H9 (cell line): ENCODE measurements at regions not wholly inside any gene's neighbourhood (a gene's known extent, or its start where the extent isn't known, plus 50 kb on each side); places are given as distances from the start of the nearest gene placed in this dataset.

ENCODE experiments used
- DNase-seq: peaks from one replicate; pipeline ENCODE4 v3.0.0-alpha.2; 2017
- H2AFZ ChIP-seq: one replicate; pipeline ENCODE4 v1.6.1; 2013; ENCODE audit warnings: mild to moderate bottlenecking, low read length, control low read depth, moderate library complexity
- H2AK5ac ChIP-seq: 2 replicates; pipeline ENCODE4 v1.6.1; 2013; ENCODE audit warnings: low read length, control low read depth, mixed read lengths; ENCODE audit not compliant: insufficient read length
- H2BK120ac ChIP-seq: one replicate; pipeline ENCODE4 v1.6.1; 2013; ENCODE audit warnings: low read depth, mild to moderate bottlenecking, low read length, control low read depth, inconsistent platforms; ENCODE audit not compliant: poor library complexity, severe bottlenecking
- H2BK12ac ChIP-seq: 2 replicates; pipeline ENCODE4 v1.6.1; 2013; ENCODE audit warnings: low read length, control low read depth, mixed read lengths, low read depth; ENCODE audit not compliant: insufficient read length
- H2BK15ac ChIP-seq: 2 replicates; pipeline ENCODE4 v1.6.1; 2013; ENCODE audit warnings: low read depth, low read length, control low read depth
- H2BK20ac ChIP-seq: one replicate; pipeline ENCODE4 v1.6.1; 2013; ENCODE audit warnings: low read depth, mild to moderate bottlenecking, low read length, control low read depth, inconsistent platforms; ENCODE audit not compliant: poor library complexity, severe bottlenecking
- H2BK5ac ChIP-seq: 2 replicates; pipeline ENCODE4 v1.6.1; 2013; ENCODE audit warnings: low read length, control low read depth, mixed read lengths; ENCODE audit not compliant: insufficient read length
- H3K14ac ChIP-seq: 2 replicates; pipeline ENCODE4 v1.6.1; 2013; ENCODE audit warnings: low read length, control low read depth; ENCODE audit not compliant: insufficient read depth
- H3K18ac ChIP-seq: 2 replicates; pipeline ENCODE4 v1.6.1; 2013; ENCODE audit warnings: low read depth, mild to moderate bottlenecking, mixed read lengths, low read length, control low read depth; ENCODE audit not compliant: insufficient read length
- H3K23ac ChIP-seq: 2 replicates; pipeline ENCODE4 v1.6.1; 2013; ENCODE audit warnings: low read length, control low read depth, mixed read lengths, low read depth; ENCODE audit not compliant: insufficient read length
- H3K23me2 ChIP-seq: 2 replicates; pipeline ENCODE4 v1.6.1; 2013; ENCODE audit warnings: low read depth, mild to moderate bottlenecking, mixed read lengths, low read length, control low read depth; ENCODE audit not compliant: insufficient read length, poor library complexity, severe bottlenecking
- H3K27ac ChIP-seq: 2 replicates; pipeline ENCODE4 v1.5.1; 2013; ENCODE audit warnings: low read length, control low read depth, mixed read lengths, low read depth; ENCODE audit not compliant: insufficient read length
- H3K27me3 ChIP-seq: 2 replicates; pipeline ENCODE4 v1.6.1; 2013; ENCODE audit warnings: low read length, control low read depth, inconsistent platforms; ENCODE audit not compliant: insufficient read depth
- H3K4ac ChIP-seq: 2 replicates; pipeline ENCODE4 v1.6.1; 2013; ENCODE audit warnings: low read depth, mild to moderate bottlenecking, control low read depth, inconsistent platforms, low read length, moderate library complexity
- H3K4me1 ChIP-seq: 2 replicates; pipeline ENCODE4 v1.6.1; 2013; ENCODE audit warnings: low read length, control low read depth, inconsistent platforms; ENCODE audit not compliant: insufficient read depth
- H3K4me2 ChIP-seq: 2 replicates; pipeline ENCODE4 v1.6.1; 2013; ENCODE audit warnings: low read length, control low read depth, mixed read lengths; ENCODE audit not compliant: insufficient read length, insufficient read depth
- H3K56ac ChIP-seq: 2 replicates; pipeline ENCODE4 v1.6.1; 2013; ENCODE audit warnings: low read depth, mild to moderate bottlenecking, mixed read lengths, low read length, control low read depth; ENCODE audit not compliant: insufficient read length
- H3K79me1 ChIP-seq: 2 replicates; pipeline ENCODE4 v1.6.1; 2013; ENCODE audit warnings: low read depth, mild to moderate bottlenecking, moderate library complexity, low read length, control low read depth, inconsistent platforms; ENCODE audit not compliant: insufficient read depth, poor library complexity, severe bottlenecking
- H3K79me2 ChIP-seq: 2 replicates; pipeline ENCODE4 v1.6.1; 2013; ENCODE audit warnings: low read length, control low read depth, inconsistent platforms; ENCODE audit not compliant: insufficient read depth
- H3K9ac ChIP-seq: 2 replicates; pipeline ENCODE4 v1.6.1; 2013; ENCODE audit warnings: low read length, control low read depth, mixed read lengths; ENCODE audit not compliant: insufficient read length; ENCODE audit errors: extremely low read depth
- H3K9me3 ChIP-seq: one replicate; pipeline ENCODE4 v1.6.1; 2013; ENCODE audit warnings: low read depth, low read length, inconsistent platforms; ENCODE audit not compliant: control insufficient read depth
- H3T11ph ChIP-seq: one replicate; pipeline ENCODE4 v1.6.1; 2013; ENCODE audit warnings: mild to moderate bottlenecking, low read length, control low read depth, inconsistent platforms
- H4K20me1 ChIP-seq: one replicate; pipeline ENCODE4 v1.6.1; 2013; ENCODE audit not compliant: control insufficient read depth, insufficient read length, insufficient read depth
- H4K5ac ChIP-seq: 2 replicates; pipeline ENCODE4 v1.6.1; 2013; ENCODE audit warnings: low read depth, mild to moderate bottlenecking, mixed read lengths, low read length, control low read depth; ENCODE audit not compliant: insufficient read length
- H4K8ac ChIP-seq: replicated peaks from 2 replicates; pipeline ENCODE4 v1.6.1; 2013; ENCODE audit warnings: low read length, control low read depth, mixed read lengths, low read depth; ENCODE audit not compliant: insufficient read length
- H4K91ac ChIP-seq: 2 replicates; pipeline ENCODE4 v1.6.1; 2013; ENCODE audit warnings: low read depth, mild to moderate bottlenecking, moderate library complexity, mixed read lengths, low read length, control low read depth; ENCODE audit not compliant: insufficient read length
- H3K27ac Mint-ChIP-seq, 3 experiments: 2 replicates in 2 of 3; 3 replicates in 1 of 3; pipeline ENCODE4 v1.8.0; 2020 to 2021; ENCODE audit warnings: mixed read lengths in 3 of 3, mild to moderate bottlenecking in 1 of 3, moderate library complexity in 1 of 3
- H3K27me3 Mint-ChIP-seq: 2 replicates; pipeline ENCODE4 v1.8.0; 2021; ENCODE audit warnings: low read depth, mild to moderate bottlenecking, moderate library complexity, mixed read lengths
- H3K36me3 Mint-ChIP-seq, 3 experiments: 2 replicates in 2 of 3; 3 replicates in 1 of 3; pipeline ENCODE4 v1.8.0; 2020 to 2021; ENCODE audit warnings: low read depth in 3 of 3, mixed read lengths in 3 of 3; ENCODE audit not compliant: insufficient read depth in 1 of 3
- H3K4me1 Mint-ChIP-seq, 2 experiments: 2 replicates each; pipeline ENCODE4 v1.8.0; 2020; ENCODE audit warnings: mixed read lengths in 2 of 2
- H3K4me3 Mint-ChIP-seq, 2 experiments: 2 replicates in 1 of 2; 3 replicates in 1 of 2; pipeline ENCODE4 v1.8.0; 2020 to 2021; ENCODE audit warnings: mild to moderate bottlenecking in 2 of 2, mixed read lengths in 2 of 2, moderate library complexity in 1 of 2
- H3K9me3 Mint-ChIP-seq, 2 experiments: 2 replicates in 1 of 2; 3 replicates in 1 of 2; pipeline ENCODE4 v1.8.0; 2020; ENCODE audit warnings: mild to moderate bottlenecking in 2 of 2, mixed read lengths in 2 of 2, moderate library complexity in 1 of 2
- CTCF ChIP-seq: fragments of 200-600 bp; sonication (generic); conservative IDR thresholded peaks from 3 replicates; pipeline ENCODE4 v1.8.0; 2021; ENCODE audit warnings: antibody characterized with exemption, mild to moderate bottlenecking
- WGBS: extraction: QIAGEN DNeasy Blood & Tissue Kit; methylation state at CpG from one replicate; pipeline ENCODE4 v1.1.7; 2013; ENCODE audit warnings: missing lambda C conversion rate, low lambda C conversion rate, mixed read lengths; ENCODE audit not compliant: insufficient read length; ENCODE audit errors: extremely low coverage; 5-methylcytosine and 5-hydroxymethylcytosine counted together

- Histone ChIP-seq H2AFZ (no peak overlapping the region), H3K23me2 (no peaks in the 10 kb centered on the region), H3K23ac (no peak overlapping the region), H3K4me1 (peaks cover 5% of the 10 kb centered on the region; the same call in 1 of the 2 replicates), H3K9me3 (no peaks in the 10 kb centered on the region), H3K9ac (no peak overlapping the region), H3K27ac (no peak overlapping the region), H4K8ac (no peak overlapping the region), H2AK5ac (no peak overlapping the region), H3K4ac (no peak overlapping the region), H2BK20ac (no peak overlapping the region), H2BK12ac (no peak overlapping the region), H3K18ac (no peak overlapping the region), H2BK15ac (no peak overlapping the region), H3K14ac (no peak overlapping the region), H4K91ac (no peak overlapping the region), H3K56ac (no peak overlapping the region), H3K79me1 (no peaks in the 10 kb centered on the region), H4K5ac (no peak overlapping the region), H2BK5ac (no peak overlapping the region), H3K79me2 (no peaks in the 10 kb centered on the region), H3K4me2 (no peak overlapping the region), H3K27me3 (no peaks in the 10 kb centered on the region), H2BK120ac (no peak overlapping the region), H3T11ph (no peak overlapping the region), H4K20me1 (no peaks in the 10 kb centered on the region)
- Mint-ChIP-seq H3K4me3 (no peak overlapping the region), H3K27me3 (peaks cover 1% of the 10 kb centered on the region), H3K9me3 (no peaks in the 10 kb centered on the region), H3K36me3 (no peaks in the 10 kb centered on the region; a peak in 1 of 7 replicates), H3K27ac (no peak overlapping the region), H3K4me1 (peaks cover 27 to 28% of the 10 kb centered on the region in 2 experiments)
- WGBS, result no CpG with 5 or more reads among the region's 2 CpGs
- DNase-seq, result no peak
- TF ChIP-seq CTCF, result no peak
Measured at GRCh38 chr3:36172699-36173098, 207.6 kb upstream of the STAC start.
